AG04449 (cell line): ENCODE measurements at regions not wholly inside any gene's neighbourhood (a gene's known extent, or its start where the extent isn't known, plus 50 kb on each side); places are given as distances from the start of the nearest gene placed in this dataset.

Source experiments
- CTCF ChIA-PET: fragments of 350-600 bp; formaldehyde crosslinking; extraction: SDS; loops from one replicate; lab custom pipeline; 2021; ENCODE audit warnings: antibody characterized with exemption; lab: Yijun Ruan, JAX
- POLR2A ChIA-PET: fragments of 400-600, 350-600 bp; formaldehyde crosslinking; extraction: SDS; loops from one replicate; lab custom pipeline; 2020; ENCODE audit warnings: antibody characterized with exemption, inconsistent platforms; lab: Yijun Ruan, JAX
- DNase-seq: peaks from one replicate; pipeline ENCODE4 v3.0.0-alpha.2; 2010; ENCODE audit warnings: low read depth, low spot score
- H3K4me3 ChIP-seq: 2 replicates; pipeline ENCODE4 v1.5.1; 2011; ENCODE audit warnings: low read depth, mild to moderate bottlenecking, control low read depth, low read length
- TF ChIP-seq, protein P1 (sequence below): IDR thresholded peaks from one replicate; pipeline ENCODE4 v1.5.1; 2011; ENCODE audit warnings: mild to moderate bottlenecking, moderate library complexity, low read length, control low read depth, inconsistent platforms; ENCODE audit not compliant: insufficient read depth; ENCODE audit errors: missing control alignments

DNA sequence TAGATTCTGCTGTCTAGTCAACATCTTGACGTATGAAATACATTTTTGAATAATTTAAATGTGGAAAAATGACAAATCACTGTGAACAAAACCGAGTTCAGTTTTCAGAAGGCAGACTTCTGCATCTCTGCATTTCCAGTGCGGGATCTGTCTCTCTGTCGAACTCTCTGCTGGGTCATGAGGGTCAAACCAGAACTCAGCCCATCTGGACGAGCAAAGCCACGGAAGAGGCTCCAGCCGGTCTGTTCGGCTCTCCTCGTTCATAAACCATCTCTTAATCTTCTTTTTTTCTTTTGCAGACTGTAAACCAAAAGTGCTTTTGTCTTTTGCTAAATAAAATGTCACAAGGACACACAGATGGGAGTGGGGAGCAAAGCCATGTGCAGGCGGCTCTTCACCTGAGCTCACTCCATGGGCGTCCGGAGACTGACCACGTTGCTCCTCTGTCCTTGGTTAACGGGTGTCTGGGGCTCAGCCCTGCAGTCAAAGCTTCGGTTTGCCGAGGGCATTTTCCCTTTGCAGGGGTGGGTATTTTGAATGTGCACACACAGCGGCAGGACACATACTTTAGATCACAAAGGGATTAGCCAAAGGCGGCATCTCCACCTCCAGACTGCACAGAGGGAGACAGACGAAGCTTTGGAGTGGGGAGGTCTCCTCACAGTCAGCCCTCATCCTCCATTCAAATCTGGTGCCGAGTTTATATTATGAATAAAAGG is 737.9 kb upstream of the SALL3 start:
- POLR2A ChIA-PET: no interaction called here
- DNase-seq: no peak
- TF ChIP-seq, protein P1, sequence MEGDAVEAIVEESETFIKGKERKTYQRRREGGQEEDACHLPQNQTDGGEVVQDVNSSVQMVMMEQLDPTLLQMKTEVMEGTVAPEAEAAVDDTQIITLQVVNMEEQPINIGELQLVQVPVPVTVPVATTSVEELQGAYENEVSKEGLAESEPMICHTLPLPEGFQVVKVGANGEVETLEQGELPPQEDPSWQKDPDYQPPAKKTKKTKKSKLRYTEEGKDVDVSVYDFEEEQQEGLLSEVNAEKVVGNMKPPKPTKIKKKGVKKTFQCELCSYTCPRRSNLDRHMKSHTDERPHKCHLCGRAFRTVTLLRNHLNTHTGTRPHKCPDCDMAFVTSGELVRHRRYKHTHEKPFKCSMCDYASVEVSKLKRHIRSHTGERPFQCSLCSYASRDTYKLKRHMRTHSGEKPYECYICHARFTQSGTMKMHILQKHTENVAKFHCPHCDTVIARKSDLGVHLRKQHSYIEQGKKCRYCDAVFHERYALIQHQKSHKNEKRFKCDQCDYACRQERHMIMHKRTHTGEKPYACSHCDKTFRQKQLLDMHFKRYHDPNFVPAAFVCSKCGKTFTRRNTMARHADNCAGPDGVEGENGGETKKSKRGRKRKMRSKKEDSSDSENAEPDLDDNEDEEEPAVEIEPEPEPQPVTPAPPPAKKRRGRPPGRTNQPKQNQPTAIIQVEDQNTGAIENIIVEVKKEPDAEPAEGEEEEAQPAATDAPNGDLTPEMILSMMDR: no peak
- H3K4me3 ChIP-seq: no peak overlapping the region
- CTCF ChIA-PET: no interaction called here

DNA sequence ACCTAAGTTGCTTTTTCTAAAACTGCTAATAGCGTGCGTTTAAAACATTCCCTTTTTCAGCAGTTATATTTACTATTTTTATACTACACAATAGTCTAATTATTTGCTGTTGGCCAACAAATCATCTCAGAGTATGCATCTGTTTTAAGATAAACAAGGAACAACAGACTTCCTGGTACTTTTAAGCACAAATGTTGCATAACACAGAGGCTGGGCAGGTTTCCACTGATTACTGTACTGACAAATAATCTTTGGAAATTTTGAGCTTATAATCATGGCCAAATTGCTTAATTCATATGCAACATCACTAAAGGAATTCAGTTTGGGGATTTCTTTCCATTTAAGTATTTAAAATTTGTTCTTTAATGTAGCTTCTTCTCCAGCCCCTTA is 737.4 kb upstream of the SALL3 start:
- CTCF ChIA-PET: no interaction called here
- TF ChIP-seq, protein P1: no peak
- DNase-seq: no peak

DNA sequence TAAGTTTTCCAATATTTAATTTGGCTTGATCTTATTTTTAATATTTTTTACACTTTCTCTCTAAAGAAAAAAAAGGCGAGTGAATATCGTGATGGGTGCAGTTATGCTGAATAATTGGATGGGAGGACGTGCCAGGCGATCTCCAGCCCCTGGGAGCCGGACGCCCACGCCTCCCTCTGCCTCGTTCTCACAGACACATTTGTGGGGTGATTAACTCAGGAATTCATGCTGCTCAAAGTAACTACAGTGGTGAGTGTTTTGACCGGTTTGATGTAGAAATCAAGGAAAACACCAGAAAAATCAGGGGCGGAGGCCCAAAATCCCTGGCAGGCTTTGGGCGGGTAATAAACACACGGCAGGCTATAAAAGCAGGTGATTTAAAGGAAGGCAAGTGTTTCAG is 736.8 kb upstream of the SALL3 start:
- CTCF ChIA-PET: no interaction called here
- no peak for DNase-seq
- POLR2A ChIA-PET: no interaction called here
- TF ChIP-seq, protein P1: no peak
- no peak overlapping the region for H3K4me3 ChIP-seq

More for the DNA sequence above, 737.4 kb upstream of the SALL3 start:
- POLR2A ChIA-PET: no interaction called here
- no peak overlapping the region for H3K4me3 ChIP-seq

DNA sequence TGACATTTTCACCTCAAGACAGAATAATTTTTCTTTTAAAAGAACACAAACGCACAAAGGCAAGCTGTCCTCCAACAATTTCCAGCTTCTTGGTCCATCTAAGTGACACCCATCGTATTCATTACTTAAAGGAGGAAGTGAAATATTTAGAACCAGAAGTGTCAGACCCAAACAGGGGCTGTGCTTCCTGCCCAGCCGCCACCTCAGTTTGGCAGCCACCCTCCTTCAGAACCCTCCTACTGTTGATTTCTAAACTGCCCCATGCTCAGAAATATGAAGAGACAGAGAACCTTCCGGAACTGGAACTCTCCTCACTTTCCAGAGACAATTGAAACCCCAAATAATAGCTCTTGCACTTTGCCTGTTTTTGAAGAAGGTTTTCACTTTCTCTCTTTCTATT is 734.8 kb upstream of the SALL3 start:
- DNase-seq: no peak
- no peak overlapping the region for H3K4me3 ChIP-seq
- TF ChIP-seq, protein P1: no peak
- CTCF ChIA-PET: no interaction called here
- POLR2A ChIA-PET: no interaction called here

DNA sequence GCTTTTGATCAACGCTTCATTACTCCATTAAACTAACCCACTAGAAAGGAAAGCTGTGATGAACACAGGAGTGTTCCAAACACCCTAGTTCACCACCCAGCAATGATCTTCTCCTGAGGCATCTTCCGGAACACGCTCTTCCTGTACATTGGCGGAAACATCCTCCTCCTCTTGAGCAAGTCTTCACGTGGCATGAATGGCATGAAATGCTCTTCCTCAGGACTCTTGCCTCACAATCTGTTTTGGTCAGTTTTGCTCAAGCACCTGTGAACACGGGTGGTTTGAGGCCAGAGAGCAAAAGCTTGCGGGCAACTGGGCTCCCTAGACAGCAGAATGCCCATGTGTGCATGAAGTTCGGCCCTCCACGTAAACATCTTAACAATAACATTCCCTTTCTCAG is 734.2 kb upstream of the SALL3 start:
- POLR2A ChIA-PET: no interaction called here
- TF ChIP-seq, protein P1: no peak
- DNase-seq: no peak
- CTCF ChIA-PET: no interaction called here
- H3K4me3 ChIP-seq: no peak overlapping the region

DNA sequence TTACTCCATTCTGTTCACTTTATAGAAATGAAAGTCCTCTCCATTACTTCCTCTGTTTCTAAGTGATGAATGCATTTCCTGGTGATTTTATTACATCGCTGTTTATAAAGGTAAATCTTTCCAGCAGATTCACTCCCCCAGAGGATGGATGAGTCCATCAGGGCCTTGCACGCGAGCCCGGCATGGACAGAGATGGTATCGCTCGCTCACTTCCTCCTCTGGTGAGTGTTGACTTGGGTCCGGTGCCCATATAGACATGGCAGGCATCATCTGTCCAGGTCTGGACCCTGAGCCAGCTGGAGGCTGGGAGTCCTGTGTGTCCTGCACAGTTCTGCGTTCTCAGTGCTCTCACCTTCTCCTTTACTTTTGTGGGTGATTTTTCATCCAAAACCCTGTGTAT is 733.6 kb upstream of the SALL3 start:
- DNase-seq: no peak
- TF ChIP-seq, protein P1: no peak
- no peak overlapping the region for H3K4me3 ChIP-seq
- POLR2A ChIA-PET: no interaction called here
- CTCF ChIA-PET: no interaction called here
